ENCODE measurements at regions not wholly inside any gene's neighbourhood (a gene's known extent, or its start where the extent isn't known, plus 50 kb on each side); places are given as distances from the start of the nearest gene placed in this dataset.

DNA sequence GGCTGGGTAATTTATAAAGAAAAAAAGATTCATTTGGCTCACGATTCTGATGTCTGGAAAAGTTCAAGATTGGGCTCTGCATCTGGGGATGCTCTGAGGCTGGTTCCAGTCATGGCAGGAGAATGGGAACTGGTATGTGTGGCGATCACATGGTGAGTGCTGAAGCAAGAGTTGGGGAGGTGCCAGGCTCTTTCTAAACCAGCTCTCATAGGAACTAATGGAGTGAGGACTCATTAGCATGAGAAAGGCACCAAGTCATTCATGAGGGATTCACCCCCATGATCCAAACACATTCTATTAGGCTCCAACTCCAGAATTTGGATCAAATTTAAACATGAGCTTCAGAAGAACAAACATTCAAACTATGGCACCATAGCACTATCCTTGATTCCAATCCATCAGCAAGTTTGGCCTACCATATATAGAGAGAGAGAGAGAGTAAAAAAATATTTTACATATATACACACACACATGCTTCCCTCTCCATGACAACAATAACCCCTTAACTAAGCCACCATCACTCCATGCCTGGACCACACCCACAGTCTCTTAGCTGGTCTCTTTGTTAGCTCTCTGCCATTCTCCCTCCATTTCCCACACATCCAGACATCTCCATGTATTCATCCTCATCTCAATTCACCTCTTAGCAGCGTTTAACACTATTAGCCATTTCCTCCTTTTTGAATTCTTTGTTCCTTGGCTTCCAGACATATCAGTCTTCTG is 57.9 kb downstream of the NPY start:
- no peak for DNase-seq

GRCh38 chr7:24343614-24344013 is 59.6 kb downstream of the NPY start:
- no peak for DNase-seq

GRCh38 chr7:24346129-24346528 is 62.1 kb downstream of the NPY start:
- no peak for DNase-seq

- DNase-seq = no peak
These were observed 62.7 kb downstream of the NPY start for GRCh38 chr7:24346716-24347115.

- DNase-seq = no peak
These were observed 65.3 kb downstream of the NPY start for GRCh38 chr7:24349339-24349738.

GRCh38 chr7:24354456-24354855 is 70.5 kb downstream of the NPY start:
- DNase-seq = no peak

- no peak for DNase-seq
These were observed 72.9 kb downstream of the NPY start for GRCh38 chr7:24356718-24357386.

GRCh38 chr7:24361001-24361400 is 77.0 kb downstream of the NPY start:
- no peak for DNase-seq

- no peak for DNase-seq
These were observed 81.6 kb downstream of the NPY start for GRCh38 chr7:24365606-24366005.

DNA sequence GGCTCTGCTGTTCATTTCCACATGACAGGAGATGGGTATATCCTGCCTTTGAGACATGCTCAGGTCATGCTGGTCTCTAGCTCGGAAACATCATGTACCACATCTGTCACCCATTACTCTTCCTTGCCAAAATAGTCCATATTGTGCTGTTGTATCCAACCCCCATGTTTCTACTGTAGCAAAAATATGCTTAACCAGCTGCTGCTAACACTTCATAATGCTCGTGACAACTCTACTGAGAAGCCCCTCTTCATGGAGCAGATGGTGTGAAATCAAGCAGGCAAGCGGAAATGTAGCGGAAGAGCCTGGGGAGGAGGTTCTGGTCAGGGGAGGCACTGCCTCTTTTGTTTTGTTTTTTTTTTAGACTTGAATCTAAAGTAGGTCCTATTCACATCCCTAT is 82.9 kb downstream of the NPY start:
- no peak for DNase-seq

DNA sequence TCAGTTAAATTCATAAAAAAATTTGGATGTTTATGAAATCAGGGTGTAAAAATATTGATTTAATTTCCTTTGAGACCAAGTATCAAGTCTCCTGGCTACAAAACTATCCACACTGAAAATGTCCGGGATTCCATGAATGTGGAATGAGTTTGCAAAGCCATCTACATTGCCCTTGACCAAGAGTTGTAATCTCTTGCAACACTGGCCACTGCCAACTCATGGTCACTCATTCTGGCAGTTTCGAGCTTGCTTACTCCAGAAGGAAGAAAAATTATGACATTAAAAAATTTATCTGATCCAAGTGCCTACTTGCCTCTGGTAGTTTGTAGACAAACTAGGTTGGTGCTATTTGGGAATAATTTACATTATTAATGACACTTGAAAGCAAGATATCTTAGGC is 84.2 kb downstream of the NPY start:
- no peak for DNase-seq

GRCh38 chr7:24370541-24370940 is 86.6 kb downstream of the NPY start:
- DNase-seq = no peak

GRCh38 chr7:24372961-24373955 is 89.3 kb downstream of the NPY start:
- no peak for DNase-seq

GRCh38 chr7:24378871-24379616 is 95.1 kb downstream of the NPY start:
- no peak for DNase-seq

- DNase-seq = peak; percentile 48
These were observed 98.0 kb downstream of the NPY start for GRCh38 chr7:24381894-24382505.

- DNase-seq = no peak
These were observed 99.1 kb downstream of the NPY start for GRCh38 chr7:24383055-24383454.

DNA sequence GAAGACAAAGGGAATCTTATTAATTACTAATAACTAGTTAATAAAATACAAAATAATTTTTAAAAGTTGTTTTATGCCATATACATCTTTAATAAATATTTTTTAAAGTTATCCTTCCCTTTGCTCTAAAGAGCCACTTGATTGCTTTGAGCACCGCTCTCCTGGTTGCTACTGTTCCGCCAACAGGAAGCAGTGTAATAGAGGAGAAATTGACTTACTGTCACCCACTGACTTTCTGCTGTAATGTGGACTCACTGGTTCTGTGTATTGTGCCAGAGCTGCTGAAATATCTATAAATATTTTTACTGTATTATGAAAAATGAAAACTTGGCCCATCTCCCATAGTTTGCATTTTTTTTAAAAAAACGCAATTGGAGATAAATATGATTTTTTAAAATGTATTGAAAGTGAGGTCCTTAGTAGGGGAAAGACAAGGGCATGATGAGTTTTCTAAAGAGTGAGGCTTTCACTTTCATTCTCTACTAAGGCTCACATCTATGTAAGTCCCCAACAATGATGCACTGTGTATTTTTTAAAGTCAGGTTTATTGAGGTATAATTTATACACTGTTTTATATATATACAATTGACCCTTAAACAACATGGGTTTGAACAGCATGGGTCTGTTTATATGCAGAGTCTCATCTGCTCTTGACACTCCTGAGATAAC is 100.5 kb downstream of the NPY start:
- DNase-seq = no peak

DNA sequence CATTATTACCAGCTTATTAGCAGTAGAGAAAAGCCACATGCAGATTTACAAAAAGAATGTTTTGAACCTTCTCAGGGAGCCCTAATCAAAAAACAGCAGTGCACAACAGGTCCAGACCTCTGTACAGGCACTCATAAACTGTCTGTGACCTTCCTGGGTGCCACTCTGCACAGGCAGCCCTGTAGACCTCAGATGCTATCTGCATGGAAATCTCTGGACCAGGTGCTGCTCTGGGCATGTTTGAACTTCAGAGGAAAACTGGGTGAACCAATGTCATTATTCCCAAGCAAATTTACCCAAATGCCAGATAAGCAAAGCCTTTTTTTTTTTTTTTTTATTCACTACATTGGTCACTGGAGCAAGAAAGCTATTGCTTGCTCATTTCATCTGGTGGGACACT is 104.2 kb downstream of the NPY start:
- no peak for DNase-seq

GRCh38 chr7:24390376-24391157 is 106.6 kb downstream of the NPY start:
- DNase-seq = no peak

DNA sequence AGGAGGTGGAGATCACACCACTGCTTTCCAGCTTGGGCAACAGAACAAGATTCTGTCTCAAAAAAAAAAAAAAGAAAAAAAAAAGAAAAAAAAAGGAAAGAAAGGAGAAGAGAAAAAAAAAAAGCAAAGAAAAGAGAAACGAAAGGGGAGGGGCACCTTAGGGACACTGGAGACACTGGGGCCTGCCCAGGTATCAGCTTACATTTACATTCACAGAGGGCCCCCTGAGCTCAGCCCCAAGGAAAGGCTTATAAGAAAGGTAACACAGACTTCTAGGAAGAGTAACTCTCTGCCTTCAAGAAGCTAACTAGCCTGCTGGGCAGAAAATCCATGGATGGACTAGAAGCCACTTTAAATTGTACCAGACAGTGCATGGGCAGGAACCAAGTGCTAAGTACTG is 108.8 kb downstream of the NPY start:
- no peak for DNase-seq

DNA sequence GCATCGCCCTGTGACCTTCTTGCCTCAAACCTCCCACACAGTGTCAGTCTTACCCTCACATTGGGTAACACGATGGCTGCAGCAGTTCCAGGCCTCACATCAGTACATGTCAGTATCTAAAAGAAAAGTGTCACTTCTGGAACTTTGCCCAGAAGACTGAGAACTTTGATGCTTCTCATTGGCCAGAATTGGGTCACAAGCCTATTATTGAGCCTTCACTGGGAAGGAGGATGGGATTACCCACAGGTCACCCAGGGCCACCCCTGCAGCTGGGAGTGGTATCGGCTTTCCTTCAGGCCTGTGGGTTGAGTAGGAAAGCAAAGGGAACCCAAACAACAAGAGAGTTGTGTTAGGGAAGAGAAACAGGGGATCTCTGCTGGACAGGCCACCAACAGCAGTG is 111.5 kb downstream of the NPY start:
- DNase-seq = peak; percentile 96

All from NCI-H82 (cell line).